ENCODE measurements at regions not wholly inside any gene's neighbourhood (a gene's known extent, or its start where the extent isn't known, plus 50 kb on each side); places are given as distances from the start of the nearest gene placed in this dataset.

DNA sequence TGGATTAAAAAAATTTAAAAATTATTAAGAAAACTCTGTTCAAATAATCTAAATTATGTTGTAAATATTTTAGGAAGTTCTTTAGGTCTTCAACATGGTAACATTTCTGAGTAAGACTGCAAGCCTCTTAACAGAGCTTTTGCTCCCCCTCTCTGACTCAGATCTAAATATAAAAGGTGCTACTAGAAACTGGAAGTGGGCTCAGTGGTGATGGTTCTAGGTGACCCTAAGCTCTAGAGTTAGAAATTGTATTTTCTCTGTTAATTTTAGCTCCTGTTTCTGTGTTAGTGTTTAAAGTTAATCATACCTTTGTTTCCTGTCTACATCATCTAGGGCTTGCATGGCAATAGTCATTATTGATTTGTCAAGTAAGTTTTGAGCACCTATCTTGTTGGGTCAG, 159.9 kb upstream of the MEIS2 start:
- DNase-seq (ENCODE audit: low read depth) = no peak

- no peak for DNase-seq (ENCODE audit: low read depth)
These were observed 161.3 kb upstream of the MEIS2 start for GRCh38 chr15:37261685-37262084.

GRCh38 chr15:37262922-37263608, 162.7 kb upstream of the MEIS2 start:
- DNase-seq (ENCODE audit: low read depth) = no peak

DNA sequence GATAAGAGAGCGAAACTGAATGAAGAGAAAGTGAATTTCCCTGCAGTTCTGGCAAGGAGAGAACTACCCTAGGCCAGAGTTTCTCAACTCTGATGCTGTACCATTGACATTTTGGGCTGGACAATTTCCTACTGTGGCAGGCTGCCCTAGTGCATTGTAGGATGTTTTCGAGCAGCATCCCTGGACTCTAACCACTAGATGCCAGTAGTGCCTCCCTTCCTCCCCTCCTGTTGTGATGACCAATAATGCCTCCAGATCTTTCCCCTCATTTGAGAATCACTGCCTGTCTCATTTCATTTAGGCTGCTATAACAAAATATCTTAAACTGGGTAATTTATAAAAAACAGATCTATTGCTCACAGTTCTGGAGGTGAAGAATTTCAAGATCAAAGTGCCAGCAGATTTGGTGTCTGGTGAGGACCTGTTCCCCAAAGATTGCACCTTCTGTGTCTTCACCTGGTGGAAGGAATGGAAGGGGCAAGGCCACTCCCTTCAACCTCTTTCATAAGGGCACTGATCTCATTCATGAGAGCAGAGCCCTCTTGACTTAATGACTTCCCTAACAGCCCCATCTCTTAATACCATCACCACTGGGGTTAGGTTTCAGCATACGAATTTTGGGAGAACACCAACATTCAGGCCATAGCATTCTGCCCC, 188.9 kb upstream of the MEIS2 start:
- DNase-seq (ENCODE audit: low read depth) = peak; percentile 25

DNA sequence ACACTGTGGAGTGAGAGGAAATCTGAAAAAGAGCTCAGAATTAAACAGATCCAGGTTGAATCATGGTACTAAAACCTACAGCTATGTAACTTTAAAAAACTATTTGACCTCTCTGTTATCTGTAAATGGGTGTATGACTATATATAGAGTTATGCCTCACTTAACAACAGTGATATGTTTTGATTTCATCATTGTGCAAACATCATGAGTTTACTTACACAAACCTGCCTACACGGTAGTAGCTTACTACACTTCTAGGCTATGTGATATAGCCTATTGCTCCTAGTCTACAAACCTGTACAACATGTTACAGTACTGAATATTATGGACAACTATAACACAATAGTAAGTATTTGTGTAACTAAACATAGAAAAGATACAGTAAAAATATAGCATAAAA, 191.6 kb upstream of the MEIS2 start:
- no peak for DNase-seq (ENCODE audit: low read depth)

- no peak for DNase-seq (ENCODE audit: low read depth)
These were observed 197.9 kb upstream of the MEIS2 start for GRCh38 chr15:37298271-37298670.

- DNase-seq (ENCODE audit: low read depth) = no peak
These were observed 239.1 kb upstream of the MEIS2 start for GRCh38 chr15:37339437-37339836.

DNA sequence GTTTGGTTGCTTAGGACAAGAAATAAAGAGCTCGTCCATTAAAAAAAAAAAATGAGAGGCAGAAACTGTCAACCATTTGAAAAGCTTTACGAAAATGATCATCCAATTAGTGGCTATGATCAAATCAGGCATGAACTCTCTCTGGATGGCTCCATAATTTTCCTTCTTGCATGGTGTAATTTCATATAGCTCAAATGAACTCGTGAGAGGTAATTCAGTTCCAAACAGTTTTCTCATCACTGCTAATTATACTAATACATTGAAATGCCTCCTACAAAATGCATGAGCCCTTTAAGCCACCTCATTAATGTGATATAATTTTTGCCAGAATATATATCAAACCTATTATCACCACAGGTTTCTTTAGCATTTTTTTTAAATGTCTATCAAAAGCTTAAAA, 239.5 kb upstream of the MEIS2 start:
- DNase-seq (ENCODE audit: low read depth) = no peak

GRCh38 chr15:37340438-37340837, 240.1 kb upstream of the MEIS2 start:
- no peak for DNase-seq (ENCODE audit: low read depth)

DNA sequence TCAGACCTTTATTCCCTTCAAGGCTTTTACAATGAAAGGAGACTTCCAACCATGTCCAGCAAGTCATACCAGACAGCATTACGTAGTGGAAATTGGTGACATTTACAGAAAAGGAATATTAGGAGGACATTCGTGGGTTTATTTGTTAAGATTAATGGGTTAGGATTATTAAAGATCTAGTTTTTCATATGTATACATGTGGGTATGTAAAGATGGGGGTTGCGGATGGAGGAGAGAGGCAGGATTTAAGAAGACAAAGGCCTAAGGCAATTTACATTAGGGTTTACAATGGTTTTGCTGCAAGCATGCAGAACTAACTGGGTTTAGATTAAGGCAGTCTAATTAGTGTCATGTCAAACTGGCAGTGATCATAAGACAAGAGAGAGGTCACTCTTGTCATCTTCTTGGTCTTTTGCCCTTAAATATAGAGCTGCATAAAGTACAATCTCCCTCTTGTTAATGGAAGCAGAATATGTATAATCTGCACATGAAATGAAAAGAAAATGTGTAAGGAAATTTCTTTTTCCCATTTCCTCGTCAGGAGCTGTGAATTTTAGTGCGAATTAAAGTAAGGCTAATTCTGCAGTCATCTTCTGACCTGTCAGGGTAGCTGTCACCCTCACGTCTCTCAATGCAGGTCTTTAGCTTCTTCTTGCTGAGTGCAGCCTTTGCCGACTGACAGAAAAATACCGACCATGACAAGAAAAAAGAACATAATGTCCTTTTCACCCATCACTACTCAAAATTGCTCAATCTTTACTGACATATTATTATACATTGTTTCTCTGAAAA, 258.9 kb upstream of the MEIS2 start:
- no peak for DNase-seq (ENCODE audit: low read depth)

DNA sequence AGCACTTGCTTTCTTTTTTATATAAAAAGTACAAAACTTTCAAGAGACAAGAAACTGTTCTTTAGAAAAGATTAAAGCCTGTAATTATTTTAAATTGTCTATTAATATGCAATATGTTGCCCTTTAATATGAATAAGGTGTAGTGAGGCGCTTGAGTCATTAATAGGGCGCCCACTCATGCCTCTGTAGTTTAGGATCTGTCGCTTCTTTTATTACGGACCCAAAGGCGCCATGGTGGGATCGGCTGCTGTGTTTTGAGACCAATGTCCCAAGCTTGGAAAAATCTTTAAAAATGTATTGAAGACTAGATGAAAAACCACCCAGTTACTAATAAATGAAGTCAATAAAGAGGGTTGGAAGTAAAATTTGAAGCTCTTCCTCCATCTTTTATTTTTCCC, 259.5 kb upstream of the MEIS2 start:
- no peak for DNase-seq (ENCODE audit: low read depth)

GRCh38 chr15:37360724-37361123, 260.4 kb upstream of the MEIS2 start:
- no peak for DNase-seq (ENCODE audit: low read depth)

- no peak for DNase-seq (ENCODE audit: low read depth)
These were observed 261.3 kb upstream of the MEIS2 start for GRCh38 chr15:37361621-37362020.

DNA sequence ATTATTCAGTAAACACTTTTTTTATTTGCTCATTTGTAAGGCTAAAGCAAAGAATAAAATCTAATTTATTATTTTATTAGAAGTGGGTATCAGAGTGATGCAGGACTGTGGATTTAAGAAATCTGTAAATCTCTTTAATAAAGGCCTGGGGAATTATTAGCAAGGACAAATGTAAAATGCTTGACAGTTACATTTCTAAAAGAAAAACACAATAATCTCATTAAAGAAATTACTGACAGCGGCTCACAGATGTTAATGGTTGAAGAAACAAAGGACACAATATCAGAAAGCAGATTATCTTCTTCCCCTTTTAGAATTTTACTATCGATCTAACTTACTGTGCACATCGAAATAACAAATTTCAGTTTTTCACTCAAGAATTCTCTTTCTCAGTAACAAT, 262.1 kb upstream of the MEIS2 start:
- no peak for DNase-seq (ENCODE audit: low read depth)

- no peak for DNase-seq (ENCODE audit: low read depth)
These were observed 268.6 kb upstream of the MEIS2 start for GRCh38 chr15:37368961-37369360.

DNA sequence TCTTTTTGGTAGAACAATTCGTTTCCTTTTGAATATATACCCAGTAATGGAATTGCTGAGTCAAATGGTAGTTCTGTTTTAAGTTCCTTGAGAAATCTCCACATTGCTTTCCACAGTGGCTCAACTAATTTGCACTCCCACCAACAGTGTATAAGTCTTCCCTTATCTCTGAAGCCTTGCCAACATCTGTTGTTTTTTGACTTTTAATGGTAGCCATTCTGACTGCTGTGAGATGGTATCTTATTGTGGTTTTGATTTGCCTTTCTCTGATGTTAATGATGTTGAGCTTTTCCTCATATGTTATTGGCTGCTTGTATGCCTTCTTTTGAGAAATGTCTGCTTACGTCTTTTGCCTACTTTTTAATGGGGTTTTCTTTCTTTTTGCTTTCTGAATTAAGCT, 270.6 kb upstream of the MEIS2 start:
- no peak for DNase-seq (ENCODE audit: low read depth)

GRCh38 chr15:37372064-37372463, 271.7 kb upstream of the MEIS2 start:
- DNase-seq (ENCODE audit: low read depth) = peak; percentile 13

GRCh38 chr15:37375519-37375918, 275.2 kb upstream of the MEIS2 start:
- no peak for DNase-seq (ENCODE audit: low read depth)

DNA sequence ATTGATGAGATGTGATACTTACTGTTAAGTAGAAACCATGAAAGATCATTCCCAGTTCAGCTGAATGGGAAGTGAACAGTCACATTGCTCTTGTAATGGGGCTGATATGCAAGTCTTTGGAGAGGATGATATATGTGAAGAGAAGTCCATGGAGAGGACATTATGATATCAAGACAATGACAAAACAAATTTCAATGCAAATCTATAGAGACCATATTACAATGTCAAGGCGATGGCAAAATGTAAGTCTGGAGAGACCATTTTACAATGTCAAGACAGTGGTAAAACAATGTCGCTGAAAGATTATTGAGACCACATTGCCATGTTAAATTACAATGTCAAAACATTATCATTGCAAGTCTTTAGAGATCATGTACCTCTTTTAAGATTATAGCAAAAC, 277.1 kb upstream of the MEIS2 start:
- DNase-seq (ENCODE audit: low read depth) = no peak

GRCh38 chr15:37394402-37395099, 294.2 kb upstream of the MEIS2 start:
- DNase-seq (ENCODE audit: low read depth) = no peak

DNA sequence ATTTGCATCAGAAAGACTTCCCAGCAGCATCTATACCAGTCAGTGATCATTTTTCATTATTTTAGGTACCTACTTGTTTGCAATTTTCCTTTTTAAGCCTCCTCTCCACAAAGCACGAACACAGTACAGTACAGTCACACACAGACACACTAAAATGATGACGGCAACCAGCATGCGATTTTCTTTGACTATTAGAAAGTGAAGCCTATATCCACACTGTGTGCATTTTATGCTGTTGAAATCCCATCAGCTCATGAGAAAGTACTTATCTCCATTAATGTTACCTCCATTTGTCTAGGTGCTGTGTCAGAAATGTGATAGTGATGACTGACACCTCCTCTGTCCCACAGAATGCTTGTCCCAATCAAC, 294.7 kb upstream of the MEIS2 start:
- no peak for DNase-seq (ENCODE audit: low read depth)

GRCh38 chr15:37397266-37398022, 297.1 kb upstream of the MEIS2 start:
- DNase-seq (ENCODE audit: low read depth) = no peak
